Renal cortex interstitium (tissue), 11 donors: ENCODE measurements at regions not wholly inside any gene's neighbourhood (a gene's known extent, or its start where the extent isn't known, plus 50 kb on each side); places are given as distances from the start of the nearest gene placed in this dataset.
"Not testable (repeated sequence)": the region's sequence is repeated elsewhere in the genome, so short reads cannot be mapped to it uniquely, and the experiment has no call there.

Experiments
- DNase-seq, 11 donors: peaks; one replicate each; pipeline ENCODE4 v3.0.0-alpha.2; 2013; ENCODE audit warnings: low read depth in 9 of 11, low spot score in 4 of 11; ENCODE audit errors: extremely low read depth in 1 of 11

GRCh38 chr14:34381304-34381703, 80.7 kb downstream of the SPTSSA start:
- DNase-seq = not testable (repeated sequence)

- DNase-seq = no peak
Observed at GRCh38 chr14:34380471-34380845, 81.6 kb downstream of the SPTSSA start.

GRCh38 chr14:34379816-34380470, 82.1 kb downstream of the SPTSSA start:
- DNase-seq = no peak

- DNase-seq = no peak
Observed at GRCh38 chr14:34376649-34377267, 85.3 kb downstream of the SPTSSA start.

DNA sequence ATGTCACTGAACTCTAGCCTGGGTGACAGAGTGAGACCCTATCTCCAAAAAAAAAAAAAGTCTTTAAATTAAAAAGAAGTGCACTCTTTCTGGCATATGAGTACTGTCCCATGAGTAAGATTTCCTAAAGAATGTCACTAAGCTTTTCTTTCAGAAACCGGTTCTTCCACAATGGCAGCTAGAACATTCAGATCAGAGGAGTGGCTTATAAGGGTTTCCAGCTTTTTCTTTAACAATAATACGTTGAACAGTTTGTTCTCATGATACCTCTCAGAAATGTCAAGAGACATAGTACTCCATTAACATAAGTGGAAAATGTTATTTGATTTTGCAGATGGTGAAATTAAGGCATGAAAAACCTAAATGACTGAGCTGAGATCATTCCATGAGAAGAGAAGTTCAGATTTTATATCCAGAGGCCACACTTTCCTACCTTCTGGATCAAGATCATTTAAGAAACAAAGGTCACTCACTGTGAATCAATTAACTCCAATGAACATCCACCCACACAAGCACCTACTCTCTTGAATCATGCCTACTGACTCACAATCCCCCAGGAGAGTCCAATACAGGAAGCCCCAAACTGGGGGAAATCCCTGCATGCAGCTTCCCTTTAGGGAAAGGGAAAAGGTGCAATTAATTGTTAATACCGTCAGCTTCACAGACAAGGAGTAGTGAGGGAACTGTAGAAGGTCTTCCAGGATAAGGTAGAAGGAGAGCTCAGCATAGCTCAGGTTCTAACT, 86.9 kb downstream of the SPTSSA start:
- no peak for DNase-seq

DNA sequence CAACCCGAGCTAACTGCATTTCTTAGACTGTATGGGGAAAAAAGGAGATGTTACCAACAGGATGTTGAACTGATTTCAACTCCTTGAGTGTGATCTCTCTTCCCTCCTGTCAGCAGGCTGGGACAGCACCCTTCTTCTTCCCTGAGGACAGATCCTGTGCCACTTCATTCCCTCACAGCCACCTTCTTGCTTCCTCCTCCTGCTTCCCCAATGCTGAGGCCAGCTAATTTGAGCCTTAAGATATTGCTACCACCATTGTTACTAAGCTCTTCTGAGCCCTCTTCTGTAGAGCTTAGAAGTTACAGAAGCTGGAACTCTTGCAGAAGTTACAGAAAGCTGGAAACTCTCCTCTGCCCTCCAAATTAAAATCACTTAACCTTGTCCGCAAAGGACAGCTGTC, 88.8 kb downstream of the SPTSSA start:
- no peak for DNase-seq

DNA sequence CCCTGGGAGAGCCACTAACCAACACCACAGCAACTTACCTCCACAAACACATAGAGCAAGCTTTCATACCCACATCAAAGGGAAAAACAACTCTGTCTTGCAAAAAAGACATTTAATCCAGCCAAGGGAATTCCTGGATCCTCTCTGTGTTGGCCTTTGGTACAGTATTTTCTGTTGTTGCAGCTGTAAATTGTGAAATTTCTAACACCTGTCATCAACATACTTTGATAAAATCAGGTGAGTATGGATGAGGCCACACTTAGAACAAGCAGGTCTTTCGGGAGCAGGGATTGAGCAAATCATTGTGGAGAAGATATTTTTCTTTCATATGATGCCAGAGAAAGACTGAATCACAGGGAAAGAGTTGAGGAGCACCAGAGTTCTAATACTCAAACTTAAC, 89.3 kb downstream of the SPTSSA start:
- DNase-seq = no peak

- no peak for DNase-seq
Observed at GRCh38 chr14:34369648-34370030, 92.4 kb downstream of the SPTSSA start.

DNA sequence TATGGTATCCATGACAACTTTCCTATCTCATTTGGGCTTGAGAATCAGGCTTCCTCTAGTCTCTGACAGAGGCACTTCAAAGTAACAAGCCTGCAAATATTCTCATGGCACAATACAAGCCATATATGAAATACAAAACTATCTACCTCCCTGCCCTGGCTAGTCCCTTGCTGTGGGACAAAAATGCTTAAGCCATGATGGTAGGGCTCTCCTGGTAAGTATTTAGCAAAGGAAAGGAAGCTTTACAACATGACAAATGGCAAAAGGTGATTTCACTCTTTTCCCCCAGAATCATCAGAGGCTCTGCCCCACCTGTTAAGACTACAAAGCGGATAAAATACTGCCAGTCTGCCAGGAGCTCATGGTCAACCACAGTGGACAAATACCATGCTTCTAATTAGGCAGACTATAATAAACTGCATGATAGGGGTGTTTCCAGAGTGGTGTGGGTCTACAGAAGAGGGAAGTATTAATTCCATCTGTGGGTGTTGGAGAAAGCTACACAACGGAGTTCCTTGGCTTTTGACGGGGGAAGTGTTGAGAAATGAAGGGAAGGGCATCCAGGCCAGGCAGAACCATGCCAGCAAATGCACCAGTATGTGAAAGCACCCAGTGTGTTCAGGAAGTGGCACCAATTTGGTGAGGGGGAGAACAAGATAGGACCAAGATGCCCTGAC, 92.9 kb downstream of the SPTSSA start:
- no peak for DNase-seq

- DNase-seq = no peak
Observed at GRCh38 chr14:34368115-34368970, 93.7 kb downstream of the SPTSSA start.

DNA sequence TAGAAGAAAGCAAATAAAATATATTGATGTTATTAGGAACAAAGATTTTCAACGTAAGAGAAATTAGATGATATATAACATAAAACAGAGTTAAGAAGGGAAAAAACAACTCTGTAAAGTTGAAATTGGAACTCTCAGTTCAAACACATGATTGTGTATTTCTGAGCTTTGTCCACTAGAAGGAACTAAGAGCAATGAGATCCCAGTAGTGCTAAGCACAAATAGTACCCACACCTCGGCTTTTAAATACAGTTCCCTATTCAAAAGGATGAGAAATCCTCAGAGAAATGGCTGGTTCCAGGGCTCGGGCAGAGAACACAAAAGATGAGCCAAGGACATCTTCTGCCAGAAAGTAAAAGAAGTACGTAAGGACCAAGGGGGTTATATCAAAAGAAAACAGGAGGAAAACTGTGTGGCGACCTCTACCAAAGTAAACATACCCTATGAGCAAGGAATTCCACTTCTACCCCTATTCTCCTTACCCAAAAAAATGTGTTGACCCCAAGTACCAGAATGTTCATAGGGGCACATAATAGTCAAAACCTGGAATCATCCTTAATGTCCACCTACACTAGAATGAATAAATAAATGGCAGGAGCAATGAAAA, 96.6 kb downstream of the SPTSSA start:
- DNase-seq = no peak

GRCh38 chr14:34364201-34364600, 97.8 kb downstream of the SPTSSA start:
- no peak for DNase-seq

- DNase-seq = no peak
Observed at GRCh38 chr14:34363733-34364134, 98.3 kb downstream of the SPTSSA start.

DNA sequence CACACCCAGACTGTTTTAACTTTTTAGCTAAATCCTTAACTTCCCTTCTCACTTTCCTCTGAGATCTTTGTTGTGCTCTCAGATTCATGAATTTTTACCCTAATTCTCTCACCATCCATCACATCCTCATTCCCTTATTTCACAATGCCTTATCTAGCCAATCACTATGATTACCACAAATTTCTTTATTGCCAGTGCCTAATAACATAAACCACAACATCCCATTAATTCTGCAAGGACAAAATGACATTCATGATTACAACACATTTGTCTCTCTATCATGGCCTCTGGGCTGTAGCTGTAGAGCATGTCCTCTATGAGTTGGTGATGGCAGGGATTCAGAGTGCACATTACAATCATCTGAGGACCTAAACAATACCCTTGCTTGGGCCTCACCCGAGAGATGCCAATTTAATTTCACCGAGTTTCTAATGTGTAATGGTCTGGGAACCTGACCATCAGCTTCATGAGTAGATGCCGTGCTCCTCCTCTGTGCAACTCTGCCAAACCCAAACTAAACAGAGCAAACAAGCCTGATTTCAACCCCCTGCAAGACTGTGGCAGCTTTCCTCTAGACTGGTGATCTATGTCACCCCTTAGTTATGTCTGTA, 99.3 kb downstream of the SPTSSA start:
- no peak for DNase-seq

DNA sequence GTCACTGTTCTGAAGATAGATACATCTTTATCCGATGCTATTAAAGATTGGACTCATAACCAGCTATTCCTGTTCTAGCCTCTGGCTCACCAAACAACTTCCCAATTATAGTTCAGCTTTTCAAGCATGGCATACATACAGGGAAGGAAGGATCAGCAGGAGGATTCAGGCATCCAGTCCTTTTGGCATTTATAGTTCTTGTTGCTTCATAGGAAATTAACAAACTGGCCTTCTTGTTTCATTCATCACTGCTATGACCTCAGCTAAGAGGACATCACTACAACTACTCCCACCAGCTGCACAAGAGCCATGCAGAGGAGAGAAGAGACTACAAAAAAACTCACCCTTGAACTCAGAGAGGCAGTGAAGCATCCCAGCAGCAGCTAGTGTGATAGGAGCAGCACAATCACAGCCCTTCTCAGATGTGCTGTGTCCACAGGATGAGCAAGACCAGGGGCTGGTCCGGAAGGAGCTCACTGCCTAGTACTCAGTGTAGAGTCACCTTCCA, 100.5 kb downstream of the SPTSSA start:
- DNase-seq = peak in 5 of 11 donors; percentile 15 to 31 (median 18)

DNA sequence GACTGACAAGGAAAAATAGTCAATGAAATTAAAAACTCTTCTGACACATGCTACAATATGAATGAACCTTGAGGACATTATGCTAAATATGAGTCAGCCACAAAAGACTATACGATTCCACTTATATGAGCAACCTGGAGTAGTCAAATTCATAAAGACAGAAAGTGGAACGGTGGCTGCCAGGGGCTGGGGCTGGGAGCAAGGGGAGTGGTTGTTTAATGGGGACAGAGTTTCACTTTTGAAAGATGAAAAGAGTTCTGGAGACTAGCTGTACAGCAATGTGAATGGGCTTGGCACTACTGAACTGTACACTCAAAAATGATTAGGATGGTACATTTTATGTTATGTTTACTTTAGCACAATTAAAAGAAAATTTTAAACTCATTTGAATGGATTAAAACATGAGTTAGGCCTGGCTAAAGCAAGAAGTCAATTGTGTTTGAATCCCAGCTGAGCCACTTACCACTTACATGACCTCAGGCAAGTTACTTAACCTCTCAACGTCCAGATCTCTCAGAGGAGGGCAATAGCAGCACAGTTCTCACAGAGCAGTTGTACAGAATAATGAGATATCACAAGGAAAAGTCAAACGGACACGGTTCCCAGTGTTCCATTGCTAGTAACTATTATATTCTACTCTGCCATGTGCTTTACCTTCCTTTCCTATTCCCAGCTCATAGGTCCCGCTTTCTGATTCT, 102.5 kb downstream of the SPTSSA start:
- DNase-seq = no peak

DNA sequence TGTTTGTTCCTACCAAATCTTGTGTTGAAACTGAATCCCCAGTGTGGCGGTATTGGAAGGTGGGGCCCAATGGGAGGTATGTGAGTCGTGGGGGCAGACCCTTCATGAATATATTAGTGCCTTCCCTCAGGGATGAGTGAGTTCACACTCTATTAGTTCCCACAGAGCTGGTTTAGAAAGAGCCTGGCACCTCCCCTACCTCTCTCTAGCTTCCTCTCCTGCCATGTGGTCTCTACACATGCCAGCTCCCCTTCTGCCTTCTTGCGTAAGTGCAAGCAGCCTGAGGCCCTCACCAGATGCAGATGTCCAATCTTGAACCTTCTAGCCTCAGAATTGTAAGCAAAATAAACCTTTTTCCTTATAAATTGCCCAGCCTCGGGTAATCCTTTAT, 105.8 kb downstream of the SPTSSA start:
- DNase-seq = no peak
